ENCODE measurements at regions not wholly inside any gene's neighbourhood (a gene's known extent, or its start where the extent isn't known, plus 50 kb on each side); places are given as distances from the start of the nearest gene placed in this dataset.
"Not testable (repeated sequence)": the region's sequence is repeated elsewhere in the genome, so short reads cannot be mapped to it uniquely, and the experiment has no call there.

- no peak overlapping the region for H3K4me3 Mint-ChIP-seq (ENCODE audit: unreplicated experiment)
- no peak for DNase-seq (ENCODE audit: low spot score)
Observed at GRCh38 chrX:47743504-47743903, 84.5 kb upstream of the UXT start.

DNA sequence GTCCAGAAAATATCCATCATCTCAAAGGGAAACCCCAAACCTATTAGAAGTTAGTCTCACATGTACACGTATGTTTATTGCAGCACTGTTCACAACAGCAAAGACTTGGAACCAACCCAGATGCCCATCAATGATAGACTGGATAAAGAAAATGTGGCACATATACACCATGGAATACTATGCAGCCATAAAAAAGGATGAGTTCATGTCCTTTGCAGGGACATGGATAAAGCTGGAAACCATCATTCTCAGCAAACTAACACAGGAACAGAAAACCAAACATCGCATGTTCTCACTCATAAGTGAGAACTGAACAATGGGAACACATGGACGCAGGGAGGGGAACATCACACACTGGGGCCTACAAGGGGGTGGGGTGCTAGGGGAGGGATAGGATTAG lies 79.9 kb upstream of the UXT start:
- H3K4me3 Mint-ChIP-seq (ENCODE audit: unreplicated experiment); H3K4me1 Mint-ChIP-seq (ENCODE audit: unreplicated experiment); DNase-seq (ENCODE audit: low spot score); H3K36me3 Mint-ChIP-seq (ENCODE audit: low read depth, unreplicated experiment); H3K27me3 Mint-ChIP-seq (ENCODE audit: unreplicated experiment); H3K27ac Mint-ChIP-seq (ENCODE audit: unreplicated experiment); H3K9me3 Mint-ChIP-seq (ENCODE audit: unreplicated experiment): not testable (repeated sequence)

More at GRCh38 chrX:47743504-47743903, 84.5 kb upstream of the UXT start:
- Mint-ChIP-seq H3K27me3 (ENCODE audit: unreplicated experiment) (no peaks in the 10 kb centered on the region), H3K4me1 (ENCODE audit: unreplicated experiment) (peaks cover 4% of the 10 kb centered on the region), H3K9me3 (ENCODE audit: unreplicated experiment) (no peaks in the 10 kb centered on the region), H3K36me3 (ENCODE audit: low read depth, unreplicated experiment) (no peaks in the 10 kb centered on the region), H3K27ac (ENCODE audit: unreplicated experiment) (no peak overlapping the region)
- TF ChIP-seq, protein P1, sequence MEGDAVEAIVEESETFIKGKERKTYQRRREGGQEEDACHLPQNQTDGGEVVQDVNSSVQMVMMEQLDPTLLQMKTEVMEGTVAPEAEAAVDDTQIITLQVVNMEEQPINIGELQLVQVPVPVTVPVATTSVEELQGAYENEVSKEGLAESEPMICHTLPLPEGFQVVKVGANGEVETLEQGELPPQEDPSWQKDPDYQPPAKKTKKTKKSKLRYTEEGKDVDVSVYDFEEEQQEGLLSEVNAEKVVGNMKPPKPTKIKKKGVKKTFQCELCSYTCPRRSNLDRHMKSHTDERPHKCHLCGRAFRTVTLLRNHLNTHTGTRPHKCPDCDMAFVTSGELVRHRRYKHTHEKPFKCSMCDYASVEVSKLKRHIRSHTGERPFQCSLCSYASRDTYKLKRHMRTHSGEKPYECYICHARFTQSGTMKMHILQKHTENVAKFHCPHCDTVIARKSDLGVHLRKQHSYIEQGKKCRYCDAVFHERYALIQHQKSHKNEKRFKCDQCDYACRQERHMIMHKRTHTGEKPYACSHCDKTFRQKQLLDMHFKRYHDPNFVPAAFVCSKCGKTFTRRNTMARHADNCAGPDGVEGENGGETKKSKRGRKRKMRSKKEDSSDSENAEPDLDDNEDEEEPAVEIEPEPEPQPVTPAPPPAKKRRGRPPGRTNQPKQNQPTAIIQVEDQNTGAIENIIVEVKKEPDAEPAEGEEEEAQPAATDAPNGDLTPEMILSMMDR (IDR thresholded peaks at IDR 0.05; ENCODE audit: unreplicated experiment): no peak

GRCh38 chrX:47723689-47724088 lies 64.7 kb upstream of the UXT start:
- H3K4me3 Mint-ChIP-seq (ENCODE audit: unreplicated experiment): no peak overlapping the region

GRCh38 chrX:47723083-47723482 lies 64.1 kb upstream of the UXT start:
- no peak for DNase-seq (ENCODE audit: low spot score)
- Mint-ChIP-seq H3K27me3 (ENCODE audit: unreplicated experiment) (peaks cover 4% of the 10 kb centered on the region), H3K4me3 (ENCODE audit: unreplicated experiment) (no peak overlapping the region), H3K4me1 (ENCODE audit: unreplicated experiment) (no peaks in the 10 kb centered on the region), H3K27ac (ENCODE audit: unreplicated experiment) (no peak overlapping the region), H3K36me3 (ENCODE audit: low read depth, unreplicated experiment) (no peaks in the 10 kb centered on the region), H3K9me3 (ENCODE audit: unreplicated experiment) (no peaks in the 10 kb centered on the region)
- TF ChIP-seq, protein P1 (IDR thresholded peaks at IDR 0.05; ENCODE audit: unreplicated experiment): no peak

More at GRCh38 chrX:47723689-47724088, 64.7 kb upstream of the UXT start:
- Mint-ChIP-seq H3K36me3 (ENCODE audit: low read depth, unreplicated experiment) (no peaks in the 10 kb centered on the region), H3K4me1 (ENCODE audit: unreplicated experiment) (no peaks in the 10 kb centered on the region), H3K27ac (ENCODE audit: unreplicated experiment) (no peak overlapping the region), H3K27me3 (ENCODE audit: unreplicated experiment) (peaks cover 4% of the 10 kb centered on the region), H3K9me3 (ENCODE audit: unreplicated experiment) (no peaks in the 10 kb centered on the region)
- TF ChIP-seq, protein P1 (IDR thresholded peaks at IDR 0.05; ENCODE audit: unreplicated experiment): no peak
- DNase-seq (ENCODE audit: low spot score): peak; percentile 4

DNA sequence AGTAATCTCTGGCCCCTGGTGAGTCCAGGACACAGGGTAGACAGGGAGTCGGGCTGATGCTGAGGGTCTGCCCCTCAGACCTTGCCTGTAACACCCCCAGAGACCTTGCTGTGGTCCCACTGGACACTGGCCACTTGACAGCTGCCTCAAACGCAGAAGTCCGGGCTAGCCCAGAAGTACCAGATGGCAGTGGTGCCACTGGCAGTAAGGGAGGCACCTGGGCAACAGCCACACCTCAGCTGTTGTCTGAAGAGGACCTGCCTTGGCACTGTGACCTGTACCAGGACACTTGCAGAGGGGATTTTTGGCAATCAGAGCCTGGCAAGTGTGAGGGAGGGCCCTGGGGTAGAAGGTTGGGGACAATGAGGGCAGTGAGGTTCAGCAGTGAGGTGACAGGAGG lies 63.3 kb upstream of the UXT start:
- TF ChIP-seq, protein P1 (IDR thresholded peaks at IDR 0.05; ENCODE audit: unreplicated experiment): no peak
- DNase-seq (ENCODE audit: low spot score): no peak
- no peaks in the 10 kb centered on the region for H3K9me3 Mint-ChIP-seq (ENCODE audit: unreplicated experiment)
- peaks cover 4% of the 10 kb centered on the region for H3K27me3 Mint-ChIP-seq (ENCODE audit: unreplicated experiment)
- no peaks in the 10 kb centered on the region for H3K4me1 Mint-ChIP-seq (ENCODE audit: unreplicated experiment)
- H3K4me3 Mint-ChIP-seq (ENCODE audit: unreplicated experiment): no peak overlapping the region
- no peaks in the 10 kb centered on the region for H3K36me3 Mint-ChIP-seq (ENCODE audit: low read depth, unreplicated experiment)
- no peak overlapping the region for H3K27ac Mint-ChIP-seq (ENCODE audit: unreplicated experiment)

DNA sequence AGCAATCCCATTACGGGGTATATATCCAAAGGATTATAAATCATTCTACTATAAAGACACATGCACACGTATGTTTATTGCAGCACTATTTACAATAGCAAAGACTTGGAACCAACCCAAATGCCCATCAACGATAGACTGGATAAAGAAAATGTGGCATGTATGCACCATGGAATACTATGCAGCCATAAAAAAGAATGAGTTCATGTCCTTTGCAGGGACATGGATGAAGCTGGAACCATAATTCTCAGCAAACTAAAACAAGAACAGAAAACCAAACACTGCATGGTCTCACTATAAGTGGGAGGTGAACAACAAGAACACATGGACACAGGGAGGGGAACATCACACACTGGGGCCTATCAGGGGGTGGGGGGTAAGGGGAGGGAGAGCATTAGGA lies 56.1 kb upstream of the UXT start:
- H3K4me3 Mint-ChIP-seq (ENCODE audit: unreplicated experiment); DNase-seq (ENCODE audit: low spot score); H3K27ac Mint-ChIP-seq (ENCODE audit: unreplicated experiment); H3K36me3 Mint-ChIP-seq (ENCODE audit: low read depth, unreplicated experiment); H3K9me3 Mint-ChIP-seq (ENCODE audit: unreplicated experiment); H3K27me3 Mint-ChIP-seq (ENCODE audit: unreplicated experiment): not testable (repeated sequence)
- peaks cover 18% of the 10 kb centered on the region for H3K4me1 Mint-ChIP-seq (ENCODE audit: unreplicated experiment)

DNA sequence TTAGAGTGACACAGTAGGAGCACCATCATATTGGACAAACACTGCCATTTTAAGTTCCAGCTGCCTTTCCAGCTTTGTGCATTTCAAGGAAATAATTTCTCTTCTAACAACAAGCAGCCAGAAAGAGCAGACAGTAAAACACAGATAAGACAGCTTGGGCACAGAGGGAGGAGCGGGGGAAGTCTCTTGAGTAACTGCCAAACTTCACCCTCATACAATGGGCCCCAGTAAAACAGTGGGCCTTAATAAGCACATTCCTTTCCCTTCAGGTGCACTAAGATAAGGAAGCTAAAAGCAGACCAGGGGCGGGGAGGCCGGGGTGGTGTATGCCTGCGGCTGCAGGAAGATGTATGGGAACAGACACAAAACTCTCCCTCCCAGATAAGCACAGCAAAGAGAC lies 53.7 kb upstream of the UXT start:
- not testable (repeated sequence) for H3K27me3 Mint-ChIP-seq (ENCODE audit: unreplicated experiment); H3K9me3 Mint-ChIP-seq (ENCODE audit: unreplicated experiment); H3K4me3 Mint-ChIP-seq (ENCODE audit: unreplicated experiment); H3K36me3 Mint-ChIP-seq (ENCODE audit: low read depth, unreplicated experiment)
- peaks cover 18% of the 10 kb centered on the region for H3K4me1 Mint-ChIP-seq (ENCODE audit: unreplicated experiment)
- H3K27ac Mint-ChIP-seq (ENCODE audit: unreplicated experiment): peak overlapping the region; percentile 86
- peak; percentile 3 for DNase-seq (ENCODE audit: low spot score)
